ENCODE measurements at regions not wholly inside any gene's neighbourhood (a gene's known extent, or its start where the extent isn't known, plus 50 kb on each side); places are given as distances from the start of the nearest gene placed in this dataset.

GRCh38 chr6:98384801-98385200 lies 449.6 kb upstream of the POU3F2 start:
- no peak for DNase-seq (ENCODE audit: low read depth in 1 of 2, low spot score in 2 of 2)
- CTCF ChIA-PET (ENCODE audit: partially characterized antibody): no interaction called here
- H4K8ac ChIP-seq (ENCODE audit: extremely low read depth, insufficient read depth, low read length): no peak overlapping the region

More at GRCh38 chr6:98384801-98385200, 449.6 kb upstream of the POU3F2 start:
- FAIRE-seq: no peak
- Histone ChIP-seq H4K5ac (ENCODE audit: insufficient read length, low read depth, low read length) (no peak overlapping the region), H3K9me3 (ENCODE audit: insufficient read depth in 2 of 2, low read depth in 1 of 2, low read length in 1 of 2) (no peaks in the 10 kb centered on the region; a peak in 1 of 4 replicates), H4K20me1 (replicated peaks in 1 of 2; ENCODE audit: control insufficient read depth in 1 of 2, insufficient read depth in 2 of 2, low read length in 2 of 2) (no peaks in the 10 kb centered on the region), H3K56ac (replicated peaks; ENCODE audit: insufficient read length, low read depth, low read length) (no peak overlapping the region), H2AFZ (ENCODE audit: low read length) (peak overlapping the region; percentile 36; the same call in 1 of the 2 replicates), H2AK5ac (ENCODE audit: low read depth, low read length) (no peak overlapping the region), H3K4ac (replicated peaks; ENCODE audit: insufficient read length, low read depth, low read length) (no peak overlapping the region), H2BK15ac (ENCODE audit: low read length) (no peak overlapping the region), H2BK20ac (ENCODE audit: low read length) (no peak overlapping the region), H3K23ac (ENCODE audit: insufficient read length) (no peak overlapping the region), H3K23me2 (ENCODE audit: low read depth, low read length) (no peaks in the 10 kb centered on the region), H3K4me3 (ENCODE audit: extremely low read depth in 1 of 4, insufficient read depth in 2 of 4, low read depth in 3 of 4, low read length in 4 of 4) (no peak overlapping the region), H2BK12ac (ENCODE audit: low read depth, low read length) (no peak overlapping the region), H3K9ac (replicated peaks in 1 of 4; ENCODE audit: extremely low read depth in 1 of 4, low read depth in 3 of 4, low read length in 3 of 4) (no peak overlapping the region), H4K91ac (replicated peaks; ENCODE audit: insufficient read length, low read length) (no peak overlapping the region), H3K79me2 (ENCODE audit: control insufficient read depth in 1 of 2, insufficient read depth in 2 of 2, low read length in 2 of 2) (no peaks in the 10 kb centered on the region), H2BK120ac (replicated peaks; ENCODE audit: low read depth, low read length) (no peak overlapping the region), H3K36me3 (ENCODE audit: control insufficient read depth in 2 of 4, insufficient read depth in 4 of 4, low read length in 3 of 4) (no peaks in the 10 kb centered on the region), H3K27me3 (replicated peaks in 1 of 4; ENCODE audit: control insufficient read depth in 3 of 4, extremely low read depth in 1 of 4, insufficient read depth in 3 of 4, low read length in 3 of 4) (no peaks in the 10 kb centered on the region), H3K27ac (ENCODE audit: low read depth, low read length) (no peak overlapping the region), H2BK5ac (ENCODE audit: low read depth, low read length) (no peak overlapping the region), H3K14ac (ENCODE audit: insufficient read length) (no peak overlapping the region), H3K79me1 (ENCODE audit: low read depth, low read length) (no peaks in the 10 kb centered on the region), H3K4me1 (replicated peaks in 1 of 4; ENCODE audit: control insufficient read depth in 3 of 4, insufficient read depth in 4 of 4, low read length in 3 of 4) (peaks cover 0 to 3% (median 1%) of the 10 kb centered on the region in 4 experiments; a peak in 3 of 7 replicates), H3K18ac (ENCODE audit: extremely low read depth, low read length) (no peak overlapping the region), H3K4me2 (ENCODE audit: insufficient read depth in 1 of 2, low read depth in 2 of 2, low read length in 2 of 2) (no peak overlapping the region)
- 79% methylated on average over 6 of the region's 6 CpGs; no CpG with 5 or more reads in 1 of the 2 experiments for WGBS, 2 experiments (ENCODE audit: extremely low coverage in 1 of 2, insufficient coverage in 1 of 2, insufficient read length in 1 of 2, insufficient replicate concordance in 2 of 2, low coverage in 1 of 2, low lambda C conversion rate in 2 of 2, missing lambda C conversion rate in 1 of 2)
- no peak for TF ChIP-seq SIX5 (IDR thresholded peaks at IDR 0.05; ENCODE audit: low read depth, low read length)
- peak; percentile 33; the same call in 1 of the 2 replicates for TF ChIP-seq MAFK (IDR thresholded peaks at IDR 0.05; ENCODE audit: low read depth, low read length)
- POLR2A ChIA-PET (ENCODE audit: partially characterized antibody): no interaction called here
